Uterus (tissue), 2 donors: ENCODE measurements at regions not wholly inside any gene's neighbourhood (a gene's known extent, or its start where the extent isn't known, plus 50 kb on each side); places are given as distances from the start of the nearest gene placed in this dataset.
"Not testable (repeated sequence)": the region's sequence is repeated elsewhere in the genome, so short reads cannot be mapped to it uniquely, and the experiment has no call there.

Source experiments
- CTCF ChIP-seq, 4 experiments: fragments of 200-600 bp in 2 of 4; fragments of 450-650 bp in 2 of 4; sonication (generic) in 2 of 4; IDR thresholded peaks; one replicate each; pipeline ENCODE4 v1.5.1; 2016 to 2019; ENCODE audit warnings: antibody characterized with exemption in 4 of 4, mild to moderate bottlenecking in 2 of 4, moderate library complexity in 1 of 4
- POLR2A ChIP-seq, 2 donors: fragments of 450-650 bp; IDR thresholded peaks; one replicate each; pipeline ENCODE4 v1.6.1; 2016; ENCODE audit warnings: antibody characterized with exemption in 2 of 2, mild to moderate bottlenecking in 1 of 2, moderate library complexity in 1 of 2

- TF ChIP-seq CTCF, POLR2A (IDR thresholded peaks at IDR 0.05): not testable (repeated sequence)
Measured at GRCh38 chr1:224051782-224052181, 62.1 kb upstream of the FBXO28 start.
